GM23338 (cell line): ENCODE measurements at regions not wholly inside any gene's neighbourhood (a gene's known extent, or its start where the extent isn't known, plus 50 kb on each side); places are given as distances from the start of the nearest gene placed in this dataset.

Experiments used
- ATAC-seq: fragments of 200-7000 bp; cut with Tn5 transposase; 3 replicates; pipeline ENCODE4 v1.9.1; 2020
- DNase-seq: peaks from one replicate; pipeline ENCODE4 v3.0.0-alpha.2; 2015; ENCODE audit warnings: low spot score
- H2AFZ ChIP-seq: fragments of 200-600 bp; sonication (generic); 2 replicates; pipeline ENCODE4 v1.8.0; 2016; ENCODE audit warnings: antibody characterized with exemption, mild to moderate bottlenecking, moderate library complexity
- H3F3A ChIP-seq: fragments of 200-600 bp; sonication (generic); replicated peaks from 2 replicates; pipeline ENCODE4 v1.8.0; 2017; ENCODE audit warnings: antibody characterized with exemption, mixed run types, low read depth
- H3K27ac ChIP-seq: fragments of 200-600 bp; sonication (generic); 2 replicates; pipeline ENCODE4 v1.6.1; 2016; ENCODE audit warnings: low read depth
- H3K27me3 ChIP-seq: fragments of 200-600 bp; sonication (generic); 2 replicates; pipeline ENCODE4 v1.8.0; 2016; ENCODE audit warnings: mild to moderate bottlenecking, mixed run types, moderate library complexity; ENCODE audit not compliant: insufficient read depth
- H3K36me3 ChIP-seq: fragments of 200-600 bp; sonication (generic); 2 replicates; pipeline ENCODE4 v1.8.0; 2016; ENCODE audit warnings: mild to moderate bottlenecking; ENCODE audit not compliant: insufficient read depth
- H3K4me1 ChIP-seq: fragments of 200-600 bp; sonication (generic); 2 replicates; pipeline ENCODE4 v1.8.0; 2016; ENCODE audit warnings: mild to moderate bottlenecking, moderate library complexity; ENCODE audit not compliant: insufficient read depth
- H3K4me2 ChIP-seq: fragments of 200-600 bp; sonication (generic); 2 replicates; pipeline ENCODE4 v1.7.1; 2017; ENCODE audit warnings: mixed run types
- H3K4me3 ChIP-seq: fragments of 200-600 bp; sonication (generic); 2 replicates; pipeline ENCODE4 v1.6.1; 2016; ENCODE audit warnings: mixed run types
- H3K79me2 ChIP-seq: fragments of 200-600 bp; sonication (generic); replicated peaks from 2 replicates; pipeline ENCODE4 v1.8.0; 2017; ENCODE audit warnings: mild to moderate bottlenecking; ENCODE audit not compliant: insufficient read depth
- H3K9me2 ChIP-seq: fragments of 200-600 bp; sonication (generic); 2 replicates; pipeline ENCODE4 v1.8.0; 2017; ENCODE audit not compliant: insufficient read depth
- H4K20me1 ChIP-seq: fragments of 200-600 bp; sonication (generic); replicated peaks from 2 replicates; pipeline ENCODE4 v1.8.0; 2017; ENCODE audit warnings: mild to moderate bottlenecking; ENCODE audit not compliant: insufficient read depth
- H3K27ac Mint-ChIP-seq: 2 replicates; pipeline ENCODE4 v1.8.0; 2020; ENCODE audit warnings: inconsistent platforms, mild to moderate bottlenecking, moderate library complexity, mixed read lengths
- H3K27me3 Mint-ChIP-seq: 3 replicates; pipeline ENCODE4 v1.8.0; 2022; ENCODE audit warnings: low read depth, mild to moderate bottlenecking, moderate library complexity, mixed read lengths, inconsistent platforms; ENCODE audit not compliant: insufficient read depth, poor library complexity
- H3K36me3 Mint-ChIP-seq: 3 replicates; pipeline ENCODE4 v1.8.0; 2021; ENCODE audit warnings: low read depth, mild to moderate bottlenecking, inconsistent platforms, moderate library complexity, mixed read lengths
- H3K4me1 Mint-ChIP-seq: 3 replicates; pipeline ENCODE4 v1.8.0; 2020; ENCODE audit warnings: mild to moderate bottlenecking, inconsistent platforms, mixed read lengths
- H3K4me3 Mint-ChIP-seq: 3 replicates; pipeline ENCODE4 v1.8.0; 2021; ENCODE audit warnings: moderate library complexity, mild to moderate bottlenecking, inconsistent platforms, mixed read lengths
- H3K9me3 Mint-ChIP-seq: 3 replicates; pipeline ENCODE4 v1.8.0; 2020; ENCODE audit warnings: moderate library complexity, mild to moderate bottlenecking, inconsistent platforms, mixed read lengths
- CREB1 ChIP-seq: fragments of 250-450 bp; sonication (Bioruptor Pico); IDR thresholded peaks from 2 replicates; pipeline ENCODE4 v1.5.0; 2020; ENCODE audit warnings: low read depth, mild to moderate bottlenecking, moderate library complexity
- CTCF ChIP-seq, 2 experiments: fragments of 200-600 bp in 1 of 2; sonication (generic) in 1 of 2; conservative IDR thresholded peaks; 2 replicates each; pipeline versions ENCODE4 v1.5.1 to v1.6.1; 2016 to 2017; ENCODE audit warnings: antibody characterized with exemption in 2 of 2, low read depth in 2 of 2, mild to moderate bottlenecking in 2 of 2, moderate library complexity in 1 of 2
- EZH2 ChIP-seq: fragments of 200-600 bp; sonication (generic); IDR thresholded peaks from one replicate; pipeline ENCODE4 v1.8.0; 2017; ENCODE audit warnings: antibody characterized with exemption, mild to moderate bottlenecking, low read depth; ENCODE audit not compliant: unreplicated experiment
- EZH2phosphoT487 ChIP-seq: fragments of 200-600 bp; sonication (generic); IDR thresholded peaks from one replicate; pipeline ENCODE4 v1.8.1; 2018; ENCODE audit warnings: antibody characterized with exemption; ENCODE audit not compliant: unreplicated experiment
- JUNB ChIP-seq: IDR thresholded peaks from one replicate; pipeline ENCODE4 v1.6.1; 2016; ENCODE audit warnings: antibody characterized with exemption; ENCODE audit not compliant: unreplicated experiment
- NANOG ChIP-seq: IDR thresholded peaks from 2 replicates; pipeline ENCODE4 v1.6.1; 2016; ENCODE audit warnings: antibody characterized with exemption, borderline replicate concordance
- POLR2AphosphoS5 ChIP-seq: IDR thresholded peaks from 2 replicates; pipeline ENCODE4 v1.6.1; 2016; ENCODE audit warnings: antibody characterized with exemption, low read depth
- REST ChIP-seq: IDR thresholded peaks from one replicate; pipeline ENCODE4 v1.6.1; 2018; ENCODE audit warnings: antibody characterized with exemption; ENCODE audit not compliant: unreplicated experiment
- STAT1 ChIP-seq: IDR thresholded peaks from one replicate; pipeline ENCODE4 v1.6.1; 2016; ENCODE audit warnings: antibody characterized with exemption; ENCODE audit not compliant: unreplicated experiment
- ZNF114 ChIP-seq: fragments of 250-450 bp; sonication (Bioruptor Pico); IDR thresholded peaks from 2 replicates; pipeline ENCODE4 v1.5.0; 2020; ENCODE audit warnings: mild to moderate bottlenecking, moderate library complexity
- ZNF331 ChIP-seq: fragments of 250-450 bp; sonication (Bioruptor Pico); IDR thresholded peaks from 2 replicates; pipeline ENCODE4 v1.5.0; 2020; ENCODE audit warnings: low read depth, mild to moderate bottlenecking, moderate library complexity
- TF ChIP-seq, protein P1 (sequence below): fragments of 250-450 bp; sonication (Bioruptor Pico); IDR thresholded peaks from 2 replicates; pipeline ENCODE4 v1.5.0; 2020; ENCODE audit warnings: mild to moderate bottlenecking, moderate library complexity
- TF ChIP-seq, protein P2 (sequence below): IDR thresholded peaks from 2 replicates; pipeline ENCODE4 v1.6.1; 2016; ENCODE audit warnings: antibody characterized with exemption

- Histone ChIP-seq H3K4me1 (no peaks in the 10 kb centered on the region), H3K36me3 (no peaks in the 10 kb centered on the region), H3K4me2 (no peak overlapping the region), H4K20me1 (no peaks in the 10 kb centered on the region), H3F3A (no peaks in the 10 kb centered on the region), H3K27me3 (no peaks in the 10 kb centered on the region), H3K4me3 (no peak overlapping the region), H2AFZ (0 out of 2 replicates have a peak overlapping the region, but pooled peaks have one; percentile 4), H3K79me2 (no peaks in the 10 kb centered on the region), H3K27ac (no peak overlapping the region), H3K9me2 (no peaks in the 10 kb centered on the region)
- no peak overlapping the region for H3K4me3 Mint-ChIP-seq
- no peak overlapping the region for H3K27ac Mint-ChIP-seq
- DNase-seq = no peak
- no peaks in the 10 kb centered on the region for H3K9me3 Mint-ChIP-seq
- no peaks in the 10 kb centered on the region for H3K4me1 Mint-ChIP-seq
- no peak for ATAC-seq
- H3K36me3 Mint-ChIP-seq = no peaks in the 10 kb centered on the region
- TF ChIP-seq STAT1 = no peak
- no peak for TF ChIP-seq REST
- TF ChIP-seq ZNF114 (CRISPR knock-in tag) = no peak
- TF ChIP-seq, protein P1, sequence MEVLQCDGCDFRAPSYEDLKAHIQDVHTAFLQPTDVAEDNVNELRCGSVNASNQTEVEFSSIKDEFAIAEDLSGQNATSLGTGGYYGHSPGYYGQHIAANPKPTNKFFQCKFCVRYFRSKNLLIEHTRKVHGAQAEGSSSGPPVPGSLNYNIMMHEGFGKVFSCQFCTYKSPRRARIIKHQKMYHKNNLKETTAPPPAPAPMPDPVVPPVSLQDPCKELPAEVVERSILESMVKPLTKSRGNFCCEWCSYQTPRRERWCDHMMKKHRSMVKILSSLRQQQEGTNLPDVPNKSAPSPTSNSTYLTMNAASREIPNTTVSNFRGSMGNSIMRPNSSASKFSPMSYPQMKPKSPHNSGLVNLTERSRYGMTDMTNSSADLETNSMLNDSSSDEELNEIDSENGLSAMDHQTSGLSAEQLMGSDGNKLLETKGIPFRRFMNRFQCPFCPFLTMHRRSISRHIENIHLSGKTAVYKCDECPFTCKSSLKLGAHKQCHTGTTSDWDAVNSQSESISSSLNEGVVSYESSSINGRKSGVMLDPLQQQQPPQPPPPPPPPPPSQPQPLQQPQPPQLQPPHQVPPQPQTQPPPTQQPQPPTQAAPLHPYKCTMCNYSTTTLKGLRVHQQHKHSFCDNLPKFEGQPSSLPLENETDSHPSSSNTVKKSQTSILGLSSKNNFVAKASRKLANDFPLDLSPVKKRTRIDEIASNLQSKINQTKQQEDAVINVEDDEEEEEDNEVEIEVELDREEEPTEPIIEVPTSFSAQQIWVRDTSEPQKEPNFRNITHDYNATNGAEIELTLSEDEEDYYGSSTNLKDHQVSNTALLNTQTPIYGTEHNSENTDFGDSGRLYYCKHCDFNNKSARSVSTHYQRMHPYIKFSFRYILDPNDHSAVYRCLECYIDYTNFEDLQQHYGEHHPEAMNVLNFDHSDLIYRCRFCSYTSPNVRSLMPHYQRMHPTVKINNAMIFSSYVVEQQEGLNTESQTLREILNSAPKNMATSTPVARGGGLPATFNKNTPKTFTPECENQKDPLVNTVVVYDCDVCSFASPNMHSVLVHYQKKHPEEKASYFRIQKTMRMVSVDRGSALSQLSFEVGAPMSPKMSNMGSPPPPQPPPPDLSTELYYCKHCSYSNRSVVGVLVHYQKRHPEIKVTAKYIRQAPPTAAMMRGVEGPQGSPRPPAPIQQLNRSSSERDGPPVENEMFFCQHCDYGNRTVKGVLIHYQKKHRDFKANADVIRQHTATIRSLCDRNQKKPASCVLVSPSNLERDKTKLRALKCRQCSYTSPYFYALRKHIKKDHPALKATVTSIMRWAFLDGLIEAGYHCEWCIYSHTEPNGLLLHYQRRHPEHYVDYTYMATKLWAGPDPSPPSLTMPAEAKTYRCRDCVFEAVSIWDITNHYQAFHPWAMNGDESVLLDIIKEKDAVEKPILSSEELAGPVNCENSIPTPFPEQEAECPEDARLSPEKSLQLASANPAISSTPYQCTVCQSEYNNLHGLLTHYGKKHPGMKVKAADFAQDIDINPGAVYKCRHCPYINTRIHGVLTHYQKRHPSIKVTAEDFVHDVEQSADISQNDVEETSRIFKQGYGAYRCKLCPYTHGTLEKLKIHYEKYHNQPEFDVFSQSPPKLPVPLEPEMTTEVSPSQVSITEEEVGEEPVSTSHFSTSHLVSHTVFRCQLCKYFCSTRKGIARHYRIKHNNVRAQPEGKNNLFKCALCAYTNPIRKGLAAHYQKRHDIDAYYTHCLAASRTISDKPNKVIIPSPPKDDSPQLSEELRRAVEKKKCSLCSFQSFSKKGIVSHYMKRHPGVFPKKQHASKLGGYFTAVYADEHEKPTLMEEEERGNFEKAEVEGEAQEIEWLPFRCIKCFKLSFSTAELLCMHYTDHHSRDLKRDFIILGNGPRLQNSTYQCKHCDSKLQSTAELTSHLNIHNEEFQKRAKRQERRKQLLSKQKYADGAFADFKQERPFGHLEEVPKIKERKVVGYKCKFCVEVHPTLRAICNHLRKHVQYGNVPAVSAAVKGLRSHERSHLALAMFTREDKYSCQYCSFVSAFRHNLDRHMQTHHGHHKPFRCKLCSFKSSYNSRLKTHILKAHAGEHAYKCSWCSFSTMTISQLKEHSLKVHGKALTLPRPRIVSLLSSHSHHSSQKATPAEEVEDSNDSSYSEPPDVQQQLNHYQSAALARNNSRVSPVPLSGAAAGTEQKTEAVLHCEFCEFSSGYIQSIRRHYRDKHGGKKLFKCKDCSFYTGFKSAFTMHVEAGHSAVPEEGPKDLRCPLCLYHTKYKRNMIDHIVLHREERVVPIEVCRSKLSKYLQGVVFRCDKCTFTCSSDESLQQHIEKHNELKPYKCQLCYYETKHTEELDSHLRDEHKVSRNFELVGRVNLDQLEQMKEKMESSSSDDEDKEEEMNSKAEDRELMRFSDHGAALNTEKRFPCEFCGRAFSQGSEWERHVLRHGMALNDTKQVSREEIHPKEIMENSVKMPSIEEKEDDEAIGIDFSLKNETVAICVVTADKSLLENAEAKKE (CRISPR knock-in tag) = no peak
- no peak for TF ChIP-seq NANOG
- no peak for TF ChIP-seq ZNF331 (CRISPR knock-in tag)
- no peak for TF ChIP-seq EZH2
- no peak for TF ChIP-seq CREB1 (CRISPR knock-in tag)
- no peak for TF ChIP-seq JUNB
- TF ChIP-seq, protein P2, sequence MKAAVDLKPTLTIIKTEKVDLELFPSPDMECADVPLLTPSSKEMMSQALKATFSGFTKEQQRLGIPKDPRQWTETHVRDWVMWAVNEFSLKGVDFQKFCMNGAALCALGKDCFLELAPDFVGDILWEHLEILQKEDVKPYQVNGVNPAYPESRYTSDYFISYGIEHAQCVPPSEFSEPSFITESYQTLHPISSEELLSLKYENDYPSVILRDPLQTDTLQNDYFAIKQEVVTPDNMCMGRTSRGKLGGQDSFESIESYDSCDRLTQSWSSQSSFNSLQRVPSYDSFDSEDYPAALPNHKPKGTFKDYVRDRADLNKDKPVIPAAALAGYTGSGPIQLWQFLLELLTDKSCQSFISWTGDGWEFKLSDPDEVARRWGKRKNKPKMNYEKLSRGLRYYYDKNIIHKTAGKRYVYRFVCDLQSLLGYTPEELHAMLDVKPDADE = no peak
- no peak for TF ChIP-seq EZH2phosphoT487
- TF ChIP-seq CTCF (conservative IDR thresholded peaks at IDR 0.05; ENCODE audit: low read depth in 2 of 2) = no peak
- TF ChIP-seq POLR2AphosphoS5 = no peak
- no peaks in the 10 kb centered on the region for H3K27me3 Mint-ChIP-seq
Measured at GRCh38 chr18:65057439-65058083, 693.3 kb upstream of the CDH7 start.
